HEK293 (cell line): ENCODE measurements at regions not wholly inside any gene's neighbourhood (a gene's known extent, or its start where the extent isn't known, plus 50 kb on each side); places are given as distances from the start of the nearest gene placed in this dataset.

ENCODE experiments used
- CTCF ChIA-PET: fragments of 350-600 bp; formaldehyde crosslinking; extraction: SDS; loops from one replicate; lab custom pipeline; 2021; ENCODE audit warnings: antibody characterized with exemption; lab: Yijun Ruan, JAX
- POLR2A ChIA-PET: fragments of 300-600 bp; formaldehyde crosslinking; extraction: SDS; loops from one replicate; lab custom pipeline; 2020; ENCODE audit warnings: antibody characterized with exemption, inconsistent platforms; lab: Yijun Ruan, JAX
- H3K27ac ChIP-seq: fragments of 200-500 bp; sonication (Bioruptor generic); 2 replicates; pipeline ENCODE4 v1.5.1; 2014; ENCODE audit warnings: low read depth, low read length, control low read depth, inconsistent platforms; ENCODE audit errors: extremely low read depth
- H3K36me3 ChIP-seq, 2 experiments: fragments of 200-500 bp in 1 of 2; sonication (Bioruptor generic) in 1 of 2; 1 replicate in 1 of 2; 2 replicates in 1 of 2; pipeline ENCODE4 v1.5.1; 2014 to 2017; ENCODE audit warnings: inconsistent platforms in 2 of 2, low read length in 2 of 2; ENCODE audit not compliant: control insufficient read depth in 2 of 2, insufficient read depth in 1 of 2
- H3K4me1 ChIP-seq: fragments of 200-500 bp; sonication (Bioruptor generic); 2 replicates; pipeline ENCODE4 v1.5.1; 2014; ENCODE audit warnings: mild to moderate bottlenecking, low read length, inconsistent platforms; ENCODE audit not compliant: control insufficient read depth, insufficient read depth
- H3K4me3 ChIP-seq: 2 replicates; pipeline ENCODE4 v1.5.1; 2011; ENCODE audit warnings: low read depth, mild to moderate bottlenecking, control low read depth, low read length, moderate library complexity
- H3K9me3 ChIP-seq: fragments of 200-500 bp; sonication (Bioruptor generic); 2 replicates; pipeline ENCODE4 v1.5.1; 2014; ENCODE audit warnings: low read depth, low read length, inconsistent platforms; ENCODE audit not compliant: control insufficient read depth, insufficient read depth
- HOXA7 ChIP-seq: sonication (generic); formaldehyde crosslinking; IDR thresholded peaks from 2 replicates; pipeline ENCODE4 v1.8.1; 2022; ENCODE audit warnings: missing genetic modification reagents, borderline replicate concordance
- HOXC10 ChIP-seq: sonication (generic); formaldehyde crosslinking; IDR thresholded peaks from 2 replicates; pipeline ENCODE4 v1.8.1; 2023; ENCODE audit warnings: mild to moderate bottlenecking, missing genetic modification reagents
- IKZF3 ChIP-seq: fragments of 450-650 bp; IDR thresholded peaks from 2 replicates; pipeline ENCODE4 v1.5.0; 2018; ENCODE audit warnings: missing biosample characterization, mild to moderate bottlenecking, missing genetic modification characterization, moderate library complexity
- MYNN ChIP-seq: fragments of 450-650 bp; formaldehyde crosslinking; IDR thresholded peaks from 2 replicates; pipeline ENCODE4 v1.5.1; 2016; ENCODE audit warnings: missing biosample characterization, missing genetic modification characterization, borderline replicate concordance
- OVOL3 ChIP-seq: fragments of 450-650 bp; formaldehyde crosslinking; IDR thresholded peaks from 2 replicates; pipeline ENCODE4 v1.5.1; 2016; ENCODE audit warnings: missing biosample characterization, missing genetic modification characterization
- PRDM6 ChIP-seq: fragments of 450-650 bp; formaldehyde crosslinking; IDR thresholded peaks from 2 replicates; pipeline ENCODE4 v1.5.1; 2017; ENCODE audit warnings: missing biosample characterization, missing genetic modification characterization
- RBAK ChIP-seq: fragments of 450-650 bp; formaldehyde crosslinking; IDR thresholded peaks from 2 replicates; pipeline ENCODE4 v1.5.1; 2016; ENCODE audit warnings: missing biosample characterization, missing genetic modification characterization
- REST ChIP-seq: fragments of 450-650 bp; formaldehyde crosslinking; IDR thresholded peaks from 2 replicates; pipeline ENCODE4 v1.5.1; 2016; ENCODE audit warnings: missing biosample characterization, missing genetic modification characterization
- YY1 ChIP-seq: fragments of 450-650 bp; formaldehyde crosslinking; IDR thresholded peaks from 2 replicates; pipeline ENCODE4 v1.5.1; 2018; ENCODE audit warnings: missing biosample characterization, missing genetic modification characterization
- ZBTB20 ChIP-seq: fragments of 450-650 bp; formaldehyde crosslinking; IDR thresholded peaks from 2 replicates; pipeline ENCODE4 v1.5.1; 2016; ENCODE audit warnings: missing biosample characterization, missing genetic modification characterization
- ZBTB6 ChIP-seq: fragments of 450-650 bp; formaldehyde crosslinking; IDR thresholded peaks from 2 replicates; pipeline ENCODE4 v1.5.1; 2017; ENCODE audit warnings: missing biosample characterization, missing genetic modification characterization
- ZBTB7A ChIP-seq: fragments of 450-650 bp; formaldehyde crosslinking; IDR thresholded peaks from 2 replicates; pipeline ENCODE4 v1.5.1; 2016; ENCODE audit warnings: low read depth, missing biosample characterization, missing genetic modification characterization
- ZFP3 ChIP-seq: fragments of 450-650 bp; formaldehyde crosslinking; IDR thresholded peaks from 2 replicates; pipeline ENCODE4 v1.5.1; 2016; ENCODE audit warnings: low read depth, missing biosample characterization, missing genetic modification characterization
- ZNF114 ChIP-seq: fragments of 450-650 bp; formaldehyde crosslinking; IDR thresholded peaks from 2 replicates; pipeline ENCODE4 v1.5.0; 2017; ENCODE audit warnings: missing biosample characterization, missing genetic modification characterization
- ZNF214 ChIP-seq: fragments of 450-650 bp; formaldehyde crosslinking; IDR thresholded peaks from 2 replicates; pipeline ENCODE4 v1.5.1; 2017; ENCODE audit warnings: missing biosample characterization, mild to moderate bottlenecking, missing genetic modification characterization, borderline replicate concordance
- ZNF223 ChIP-seq: fragments of 450-650 bp; formaldehyde crosslinking; IDR thresholded peaks from 2 replicates; pipeline ENCODE4 v1.5.1; 2016; ENCODE audit warnings: missing biosample characterization, missing genetic modification characterization
- ZNF23 ChIP-seq: fragments of 450-650 bp; formaldehyde crosslinking; IDR thresholded peaks from 2 replicates; pipeline ENCODE4 v1.5.1; 2016; ENCODE audit warnings: missing biosample characterization, missing genetic modification characterization, borderline replicate concordance
- ZNF274 ChIP-seq, 2 experiments: fragments of 200-500 bp in 1 of 2; fragments of 450-650 bp in 1 of 2; sonication (Bioruptor generic) in 1 of 2; formaldehyde crosslinking in 1 of 2; IDR thresholded peaks; 2 replicates each; pipeline versions ENCODE4 v1.5.1 to v1.6.1; 2014 to 2016; ENCODE audit warnings: borderline replicate concordance in 1 of 2, inconsistent platforms in 1 of 2, low read length in 1 of 2, missing biosample characterization in 1 of 2, missing genetic modification characterization in 1 of 2
- ZNF37A ChIP-seq: fragments of 450-650 bp; IDR thresholded peaks from 2 replicates; pipeline ENCODE4 v1.5.1; 2018; ENCODE audit warnings: missing biosample characterization, missing genetic modification characterization
- ZNF394 ChIP-seq: fragments of 450-650 bp; formaldehyde crosslinking; IDR thresholded peaks from 2 replicates; pipeline ENCODE4 v1.5.1; 2016; ENCODE audit warnings: missing biosample characterization, missing genetic modification characterization, mild to moderate bottlenecking, moderate library complexity, borderline replicate concordance
- ZNF404 ChIP-seq: fragments of 450-650 bp; formaldehyde crosslinking; IDR thresholded peaks from 2 replicates; pipeline ENCODE4 v1.5.1; 2017; ENCODE audit warnings: missing biosample characterization, missing genetic modification characterization
- ZNF48 ChIP-seq: fragments of 450-650 bp; formaldehyde crosslinking; IDR thresholded peaks from 2 replicates; pipeline ENCODE4 v1.5.1; 2016; ENCODE audit warnings: missing biosample characterization, missing genetic modification characterization
- ZNF514 ChIP-seq: fragments of 450-650 bp; formaldehyde crosslinking; IDR thresholded peaks from 2 replicates; pipeline ENCODE4 v1.5.1; 2016; ENCODE audit warnings: missing biosample characterization, missing genetic modification characterization
- ZNF521 ChIP-seq: fragments of 450-650 bp; formaldehyde crosslinking; IDR thresholded peaks from 2 replicates; pipeline ENCODE4 v1.5.1; 2017; ENCODE audit warnings: missing biosample characterization, mild to moderate bottlenecking, missing genetic modification characterization
- ZNF555 ChIP-seq: fragments of 450-650 bp; formaldehyde crosslinking; conservative IDR thresholded peaks from 2 replicates; pipeline ENCODE4 v1.5.1; 2017; ENCODE audit warnings: missing biosample characterization, mild to moderate bottlenecking, missing genetic modification characterization, inconsistent platforms
- ZNF596 ChIP-seq: fragments of 450-650 bp; IDR thresholded peaks from 2 replicates; pipeline ENCODE4 v1.5.0; 2018; ENCODE audit warnings: missing biosample characterization, mild to moderate bottlenecking, missing genetic modification characterization, moderate library complexity
- ZNF610 ChIP-seq: fragments of 450-650 bp; formaldehyde crosslinking; IDR thresholded peaks from 2 replicates; pipeline ENCODE4 v1.5.1; 2016; ENCODE audit warnings: missing biosample characterization, missing genetic modification characterization, borderline replicate concordance
- ZNF623 ChIP-seq: fragments of 450-650 bp; formaldehyde crosslinking; IDR thresholded peaks from 2 replicates; pipeline ENCODE4 v1.5.1; 2016; ENCODE audit warnings: missing biosample characterization, missing genetic modification characterization
- ZNF654 ChIP-seq: fragments of 450-650 bp; formaldehyde crosslinking; IDR thresholded peaks from 2 replicates; pipeline ENCODE4 v1.5.1; 2016; ENCODE audit warnings: low read depth, missing biosample characterization, missing genetic modification characterization
- ZNF660 ChIP-seq: fragments of 450-650 bp; IDR thresholded peaks from 2 replicates; pipeline ENCODE4 v1.5.1; 2018; ENCODE audit warnings: missing biosample characterization, mild to moderate bottlenecking, missing genetic modification characterization
- ZNF670 ChIP-seq: fragments of 450-650 bp; formaldehyde crosslinking; IDR thresholded peaks from 2 replicates; pipeline ENCODE4 v1.5.1; 2016; ENCODE audit warnings: missing biosample characterization, missing genetic modification characterization, low read depth
- ZNF701 ChIP-seq: fragments of 450-650 bp; formaldehyde crosslinking; IDR thresholded peaks from 2 replicates; pipeline ENCODE4 v1.5.1; 2016; ENCODE audit warnings: missing biosample characterization, missing genetic modification characterization
- ZNF791 ChIP-seq: fragments of 450-650 bp; formaldehyde crosslinking; IDR thresholded peaks from 2 replicates; pipeline ENCODE4 v1.5.1; 2016; ENCODE audit warnings: missing biosample characterization, missing genetic modification characterization

- no peak overlapping the region for H3K27ac ChIP-seq
- H3K4me1 ChIP-seq: no peaks in the 10 kb centered on the region
- ChIA-PET POLR2A (no interaction called here), CTCF (no interaction called here)
- no peaks in the 10 kb centered on the region for H3K36me3 ChIP-seq
- H3K9me3 ChIP-seq: no peaks in the 10 kb centered on the region
- TF ChIP-seq ZNF37A (no peak), ZNF214 (tag by site-specific recombination) (no peak), ZNF701 (no peak), ZNF521 (tag by site-specific recombination) (no peak), ZNF404 (no peak), ZBTB6 (no peak), ZNF48 (tag by site-specific recombination) (no peak), OVOL3 (tag by site-specific recombination) (no peak), ZNF394 (tag by site-specific recombination) (no peak), ZNF23 (no peak), IKZF3 (tag by site-specific recombination) (no peak), MYNN (tag by site-specific recombination) (no peak), ZNF555 (tag by site-specific recombination) (no peak), ZNF670 (tag by site-specific recombination) (no peak), ZNF274 (IDR thresholded peaks at IDR 0.05; ENCODE audit: low read length) (no peak), ZNF274 (tag by site-specific recombination; IDR thresholded peaks at IDR 0.05; ENCODE audit: borderline replicate concordance) (no peak), ZNF610 (tag by site-specific recombination) (no peak), YY1 (tag by site-specific recombination) (no peak), ZBTB20 (no peak), ZNF596 (no peak)
- H3K4me3 ChIP-seq: no peak overlapping the region
These were observed 624.0 kb downstream of the NPHP4 start for GRCh38 chr1:5368201-5368600.

- Histone ChIP-seq H3K4me1 (no peaks in the 10 kb centered on the region), H3K36me3 (no peaks in the 10 kb centered on the region), H3K9me3 (no peaks in the 10 kb centered on the region), H3K27ac (no peak overlapping the region), H3K4me3 (no peak overlapping the region)
- CTCF ChIA-PET: interaction anchor here (0.8 kb wide), 1 partner anchor 142 kb away, joined by 3 read pairs; no protein-coding TSS in a partner anchor
- POLR2A ChIA-PET: no interaction called here
- no peak for TF ChIP-seq ZNF654
- TF ChIP-seq ZNF791 (tag by site-specific recombination): no peak
- no peak for TF ChIP-seq ZFP3 (tag by site-specific recombination)
- TF ChIP-seq REST: no peak
- no peak for TF ChIP-seq HOXA7 (CRISPR knock-in tag)
- no peak for TF ChIP-seq ZBTB20
- no peak for TF ChIP-seq ZNF114 (tag by site-specific recombination)
- TF ChIP-seq ZNF514 (tag by site-specific recombination): no peak
- no peak for TF ChIP-seq HOXC10 (CRISPR knock-in tag)
- no peak for TF ChIP-seq ZBTB7A
- TF ChIP-seq ZNF223 (tag by site-specific recombination): no peak
- no peak for TF ChIP-seq PRDM6 (tag by site-specific recombination)
- TF ChIP-seq ZNF701: no peak
- TF ChIP-seq ZNF623 (tag by site-specific recombination): no peak
- TF ChIP-seq ZNF660 (tag by site-specific recombination): no peak
- no peak for TF ChIP-seq RBAK
- TF ChIP-seq OVOL3 (tag by site-specific recombination): no peak
These were observed 624.9 kb downstream of the NPHP4 start for GRCh38 chr1:5367306-5367705.
